ENCODE measurements at regions not wholly inside any gene's neighbourhood (a gene's known extent, or its start where the extent isn't known, plus 50 kb on each side); places are given as distances from the start of the nearest gene placed in this dataset.
A peak's percentile ranks its signal among the peaks of the same experiment; 100 is the strongest.
"Not testable (repeated sequence)": the region's sequence is repeated elsewhere in the genome, so short reads cannot be mapped to it uniquely, and the experiment has no call there.

DNA sequence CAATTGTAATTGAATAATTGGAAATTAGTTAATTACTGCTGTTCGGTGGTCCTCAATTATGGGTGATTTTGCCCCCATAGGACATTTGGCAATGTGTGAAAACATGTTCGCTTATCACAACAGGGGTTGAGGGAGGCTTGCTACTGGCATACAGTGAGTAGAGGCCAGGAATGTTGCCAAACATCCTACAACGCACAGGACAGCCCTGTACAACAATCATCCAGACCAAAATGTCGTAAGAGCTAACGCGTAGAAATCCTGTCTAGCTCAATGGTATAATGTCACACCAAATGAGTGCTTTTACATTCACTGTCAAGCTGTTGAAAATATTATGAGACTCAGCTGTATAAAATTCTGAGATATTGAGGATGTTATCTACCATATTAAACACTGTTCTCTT lies 464.4 kb upstream of the TUSC1 start:
- no peak for DNase-seq

GRCh38 chr9:26142201-26142600 lies 464.0 kb upstream of the TUSC1 start:
- DNase-seq: no peak

- no peak for DNase-seq
Observed at GRCh38 chr9:26133537-26133936, 455.3 kb upstream of the TUSC1 start.

DNA sequence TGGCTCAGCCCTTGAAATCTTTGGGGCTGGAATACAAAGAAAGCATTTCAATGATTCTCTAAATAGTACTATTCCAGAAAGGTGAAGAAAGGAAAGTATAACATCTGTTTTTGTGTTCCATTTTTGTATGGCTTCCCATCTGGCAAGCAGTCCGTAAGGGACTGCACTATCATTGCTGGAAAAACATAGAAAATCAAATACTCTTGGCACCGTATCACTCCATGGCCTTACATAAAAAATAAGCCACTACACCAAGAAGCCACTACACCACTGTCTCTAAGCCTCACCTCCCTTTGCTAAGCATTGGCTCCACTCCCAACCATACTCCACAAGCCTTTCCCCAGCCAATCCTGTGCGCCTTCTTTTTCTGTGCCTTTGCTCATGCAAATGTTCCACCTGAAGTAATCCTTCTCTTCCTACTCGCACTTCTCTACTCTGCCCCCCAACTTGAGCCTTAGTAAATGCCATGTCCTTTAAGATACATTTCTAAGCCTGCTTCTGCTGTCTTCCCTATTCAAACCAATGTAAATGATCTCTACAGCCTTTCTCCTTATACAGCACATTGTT lies 454.6 kb upstream of the TUSC1 start:
- no peak for DNase-seq

DNA sequence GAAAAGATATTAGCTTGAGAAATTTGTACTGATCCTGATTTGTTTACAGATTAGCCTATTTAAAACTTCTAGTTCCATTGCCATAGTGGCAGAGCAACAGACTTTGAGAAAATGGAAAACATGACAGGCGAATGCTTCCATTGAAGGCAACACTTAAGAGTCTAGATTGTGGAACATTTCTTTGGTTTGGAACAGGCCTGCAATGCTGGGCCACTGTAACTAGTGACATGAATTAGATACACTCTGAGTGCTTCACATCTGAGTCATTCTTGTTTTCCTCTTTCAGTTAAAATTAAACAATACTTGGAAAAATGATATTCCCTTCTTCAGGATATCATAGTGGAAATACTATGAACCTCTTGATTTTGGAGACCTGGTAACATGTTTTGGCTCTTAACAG lies 453.6 kb upstream of the TUSC1 start:
- DNase-seq: no peak

DNA sequence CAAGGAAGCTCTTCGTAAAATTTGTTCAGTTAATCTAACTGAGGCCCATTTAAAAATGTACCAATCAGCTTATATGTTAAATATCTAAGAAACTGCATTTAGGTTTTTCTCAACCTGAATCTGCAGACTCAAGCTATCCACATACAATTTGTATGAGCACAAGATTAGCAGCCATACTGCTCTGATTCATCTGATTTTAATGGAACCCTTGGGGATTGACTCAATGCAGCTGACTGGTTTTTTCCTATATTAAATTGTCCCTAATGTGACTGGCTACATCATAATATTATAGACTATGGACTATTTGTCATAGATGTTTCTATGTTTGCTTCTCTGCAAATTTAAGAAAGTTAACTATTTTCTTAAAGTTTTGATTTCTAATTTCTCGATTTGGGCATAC lies 451.0 kb upstream of the TUSC1 start:
- DNase-seq: no peak

GRCh38 chr9:26125693-26126092 lies 447.4 kb upstream of the TUSC1 start:
- DNase-seq: no peak

GRCh38 chr9:26116085-26116484 lies 437.8 kb upstream of the TUSC1 start:
- DNase-seq: not testable (repeated sequence)

- DNase-seq: no peak
Observed at GRCh38 chr9:26112724-26113123, 434.5 kb upstream of the TUSC1 start.

GRCh38 chr9:26086396-26086795 lies 408.2 kb upstream of the TUSC1 start:
- no peak for DNase-seq

DNA sequence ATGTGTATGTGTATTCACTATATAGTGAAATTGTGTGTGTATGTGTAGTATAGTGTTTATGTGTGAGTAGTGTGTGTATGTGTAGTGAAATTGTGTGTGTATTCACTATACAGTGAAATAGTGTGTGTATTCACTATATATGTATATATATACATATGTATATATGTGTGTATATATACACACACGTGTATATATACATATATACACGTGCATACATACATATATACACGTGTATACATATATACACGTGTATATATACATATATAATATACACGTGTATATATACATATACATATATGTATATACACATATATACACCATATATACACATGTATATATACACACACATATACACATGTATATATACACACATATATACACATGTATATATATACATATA lies 403.6 kb upstream of the TUSC1 start:
- no peak for DNase-seq

DNA sequence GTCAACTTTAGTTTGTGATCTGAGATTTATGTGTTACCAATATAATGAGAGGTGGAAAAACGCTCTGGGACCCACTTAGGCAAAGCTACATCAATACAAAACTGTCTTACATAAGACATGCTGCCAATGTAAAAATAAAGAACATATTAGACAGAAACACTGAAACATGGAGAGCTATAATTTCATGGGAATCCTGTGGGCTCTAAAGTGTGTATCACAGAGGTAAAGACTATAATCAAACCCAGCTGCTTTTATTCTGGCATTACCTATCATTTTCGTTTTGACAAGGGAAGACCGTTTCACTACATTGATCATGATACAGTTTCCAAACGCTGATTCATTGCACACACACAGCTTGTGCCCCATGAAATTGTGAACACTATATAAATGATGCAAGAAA lies 400.5 kb upstream of the TUSC1 start:
- DNase-seq: peak; percentile 49

DNA sequence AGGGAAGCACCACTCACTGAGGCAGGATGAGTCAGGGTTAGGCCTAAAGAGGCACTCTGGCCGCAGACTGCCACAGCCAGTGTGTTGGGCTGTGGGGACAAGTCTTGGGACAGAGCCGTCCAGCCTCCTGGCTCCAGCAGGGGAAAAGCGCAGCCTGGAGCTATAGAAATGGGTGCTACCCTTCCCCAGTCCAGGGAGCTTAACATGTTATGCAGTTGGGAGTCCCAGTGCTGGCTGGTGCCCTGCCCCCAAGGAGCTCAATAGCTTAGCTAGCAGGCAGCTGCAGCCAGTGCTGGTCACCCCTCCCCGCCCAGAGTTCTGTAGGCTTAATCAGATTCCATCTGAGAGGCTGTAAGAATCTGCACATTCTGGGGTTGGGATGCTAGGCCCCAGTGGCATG lies 399.6 kb upstream of the TUSC1 start:
- DNase-seq: no peak

GRCh38 chr9:26067608-26068007 lies 389.4 kb upstream of the TUSC1 start:
- no peak for DNase-seq

- DNase-seq: peak; percentile 34
Observed at GRCh38 chr9:26066237-26066636, 388.0 kb upstream of the TUSC1 start.

DNA sequence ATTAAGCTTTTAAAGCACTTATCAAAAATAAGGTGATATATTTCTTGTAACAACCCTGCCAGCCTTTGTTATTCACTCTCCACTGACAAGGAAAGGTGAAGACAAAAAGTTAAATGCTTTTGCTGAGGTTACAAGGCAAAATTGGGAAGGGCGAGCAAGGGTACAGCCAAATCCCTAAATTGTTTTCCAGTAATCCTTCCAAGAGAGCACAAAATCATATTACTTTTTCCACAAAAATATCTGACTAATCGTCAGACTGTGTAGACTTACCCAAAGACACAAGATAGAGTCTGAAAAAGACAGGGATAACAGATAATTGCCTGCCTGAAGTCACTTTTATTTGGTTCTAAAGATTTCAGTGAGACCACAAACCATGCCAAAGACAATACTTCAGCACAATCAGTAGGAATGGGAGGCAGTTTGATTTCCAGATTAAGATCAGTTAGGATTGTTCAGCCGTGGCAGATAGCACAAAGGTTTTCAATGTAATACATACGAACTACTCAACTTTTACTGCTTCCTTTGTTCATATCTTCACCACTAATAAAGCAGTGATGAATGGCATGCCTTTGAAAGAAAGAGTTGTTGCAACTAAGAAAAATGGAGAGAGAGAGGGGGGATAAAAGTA lies 383.8 kb upstream of the TUSC1 start:
- no peak for DNase-seq

- DNase-seq: no peak
Observed at GRCh38 chr9:26058111-26058895, 380.1 kb upstream of the TUSC1 start.

GRCh38 chr9:26057050-26057449 lies 378.8 kb upstream of the TUSC1 start:
- no peak for DNase-seq

- DNase-seq: no peak
Observed at GRCh38 chr9:26054600-26055520, 376.6 kb upstream of the TUSC1 start.

- DNase-seq: no peak
Observed at GRCh38 chr9:26053954-26054353, 375.7 kb upstream of the TUSC1 start.

GRCh38 chr9:26043431-26043830 lies 365.2 kb upstream of the TUSC1 start:
- no peak for DNase-seq

GRCh38 chr9:26034786-26035185 lies 356.5 kb upstream of the TUSC1 start:
- no peak for DNase-seq

DNA sequence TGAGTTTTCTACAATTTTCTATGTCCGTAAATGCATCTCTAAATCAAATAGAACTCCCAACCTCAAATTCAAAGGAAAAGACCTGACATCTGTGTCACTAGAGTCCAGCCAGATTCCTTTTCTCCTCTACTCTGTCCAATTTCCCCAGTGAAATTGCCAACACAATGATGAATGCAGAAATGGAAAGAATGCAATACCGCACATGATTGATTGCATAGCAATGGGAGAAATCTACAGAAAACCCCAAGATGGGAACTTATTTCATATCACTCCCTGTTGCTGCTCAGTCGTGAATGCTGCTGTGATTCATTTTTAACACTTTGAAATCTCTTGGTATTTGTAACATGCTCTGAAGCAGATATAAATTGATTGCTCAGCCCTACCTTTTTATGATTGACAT lies 355.1 kb upstream of the TUSC1 start:
- no peak for DNase-seq

All from OCI-M1 (cell line).